Panc1 (cell line): ENCODE measurements at regions not wholly inside any gene's neighbourhood (a gene's known extent, or its start where the extent isn't known, plus 50 kb on each side); places are given as distances from the start of the nearest gene placed in this dataset.
"Not testable (repeated sequence)": the region's sequence is repeated elsewhere in the genome, so short reads cannot be mapped to it uniquely, and the experiment has no call there.

Experiments
- POLR2AphosphoS5 ChIP-seq: IDR thresholded peaks from 2 replicates; pipeline ENCODE4 v1.6.1; 2012; ENCODE audit warnings: mild to moderate bottlenecking, low read depth, low read length, moderate library complexity
- SIN3A ChIP-seq: IDR thresholded peaks from 2 replicates; pipeline ENCODE4 v1.6.1; 2012; ENCODE audit warnings: low read depth, mild to moderate bottlenecking, low read length, moderate library complexity, borderline replicate concordance; ENCODE audit not compliant: insufficient read depth
- TF ChIP-seq, protein P1 (sequence below): fragments of 450-650 bp; IDR thresholded peaks from 2 replicates; pipeline ENCODE4 v1.5.1; 2017; ENCODE audit warnings: mild to moderate bottlenecking
- TF ChIP-seq, protein P2 (sequence below), 2 experiments: IDR thresholded peaks; 2 replicates each; pipeline ENCODE4 v1.6.1; 2011 to 2012; ENCODE audit warnings: low read depth in 2 of 2, control low read depth in 1 of 2, low read length in 1 of 2, mild to moderate bottlenecking in 1 of 2, moderate library complexity in 1 of 2; ENCODE audit not compliant: insufficient read depth in 1 of 2

DNA sequence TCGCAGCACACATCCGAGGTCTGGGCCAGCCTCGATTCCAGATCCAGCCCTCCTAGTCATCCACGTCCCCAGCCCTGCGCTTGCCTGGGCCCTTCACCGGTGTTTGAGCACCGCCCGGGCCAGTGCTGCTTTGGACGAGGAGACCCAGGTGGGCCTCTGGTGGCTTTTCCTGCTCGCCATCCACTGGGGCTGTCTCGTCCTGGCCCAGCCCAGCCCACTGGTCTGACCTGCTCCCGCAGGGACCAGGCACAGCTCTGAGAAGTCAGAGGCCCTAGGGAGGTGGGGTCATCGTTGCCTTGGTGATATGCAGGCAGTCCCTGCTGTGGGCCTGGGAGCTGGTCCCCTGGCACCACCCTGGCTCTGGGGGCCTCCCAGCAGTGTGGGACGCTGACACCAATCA is 200.8 kb downstream of the USP22 start:
- TF ChIP-seq, protein P1, sequence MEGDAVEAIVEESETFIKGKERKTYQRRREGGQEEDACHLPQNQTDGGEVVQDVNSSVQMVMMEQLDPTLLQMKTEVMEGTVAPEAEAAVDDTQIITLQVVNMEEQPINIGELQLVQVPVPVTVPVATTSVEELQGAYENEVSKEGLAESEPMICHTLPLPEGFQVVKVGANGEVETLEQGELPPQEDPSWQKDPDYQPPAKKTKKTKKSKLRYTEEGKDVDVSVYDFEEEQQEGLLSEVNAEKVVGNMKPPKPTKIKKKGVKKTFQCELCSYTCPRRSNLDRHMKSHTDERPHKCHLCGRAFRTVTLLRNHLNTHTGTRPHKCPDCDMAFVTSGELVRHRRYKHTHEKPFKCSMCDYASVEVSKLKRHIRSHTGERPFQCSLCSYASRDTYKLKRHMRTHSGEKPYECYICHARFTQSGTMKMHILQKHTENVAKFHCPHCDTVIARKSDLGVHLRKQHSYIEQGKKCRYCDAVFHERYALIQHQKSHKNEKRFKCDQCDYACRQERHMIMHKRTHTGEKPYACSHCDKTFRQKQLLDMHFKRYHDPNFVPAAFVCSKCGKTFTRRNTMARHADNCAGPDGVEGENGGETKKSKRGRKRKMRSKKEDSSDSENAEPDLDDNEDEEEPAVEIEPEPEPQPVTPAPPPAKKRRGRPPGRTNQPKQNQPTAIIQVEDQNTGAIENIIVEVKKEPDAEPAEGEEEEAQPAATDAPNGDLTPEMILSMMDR: not testable (repeated sequence)
- not testable (repeated sequence) for TF ChIP-seq POLR2AphosphoS5, SIN3A
- TF ChIP-seq, protein P2, sequence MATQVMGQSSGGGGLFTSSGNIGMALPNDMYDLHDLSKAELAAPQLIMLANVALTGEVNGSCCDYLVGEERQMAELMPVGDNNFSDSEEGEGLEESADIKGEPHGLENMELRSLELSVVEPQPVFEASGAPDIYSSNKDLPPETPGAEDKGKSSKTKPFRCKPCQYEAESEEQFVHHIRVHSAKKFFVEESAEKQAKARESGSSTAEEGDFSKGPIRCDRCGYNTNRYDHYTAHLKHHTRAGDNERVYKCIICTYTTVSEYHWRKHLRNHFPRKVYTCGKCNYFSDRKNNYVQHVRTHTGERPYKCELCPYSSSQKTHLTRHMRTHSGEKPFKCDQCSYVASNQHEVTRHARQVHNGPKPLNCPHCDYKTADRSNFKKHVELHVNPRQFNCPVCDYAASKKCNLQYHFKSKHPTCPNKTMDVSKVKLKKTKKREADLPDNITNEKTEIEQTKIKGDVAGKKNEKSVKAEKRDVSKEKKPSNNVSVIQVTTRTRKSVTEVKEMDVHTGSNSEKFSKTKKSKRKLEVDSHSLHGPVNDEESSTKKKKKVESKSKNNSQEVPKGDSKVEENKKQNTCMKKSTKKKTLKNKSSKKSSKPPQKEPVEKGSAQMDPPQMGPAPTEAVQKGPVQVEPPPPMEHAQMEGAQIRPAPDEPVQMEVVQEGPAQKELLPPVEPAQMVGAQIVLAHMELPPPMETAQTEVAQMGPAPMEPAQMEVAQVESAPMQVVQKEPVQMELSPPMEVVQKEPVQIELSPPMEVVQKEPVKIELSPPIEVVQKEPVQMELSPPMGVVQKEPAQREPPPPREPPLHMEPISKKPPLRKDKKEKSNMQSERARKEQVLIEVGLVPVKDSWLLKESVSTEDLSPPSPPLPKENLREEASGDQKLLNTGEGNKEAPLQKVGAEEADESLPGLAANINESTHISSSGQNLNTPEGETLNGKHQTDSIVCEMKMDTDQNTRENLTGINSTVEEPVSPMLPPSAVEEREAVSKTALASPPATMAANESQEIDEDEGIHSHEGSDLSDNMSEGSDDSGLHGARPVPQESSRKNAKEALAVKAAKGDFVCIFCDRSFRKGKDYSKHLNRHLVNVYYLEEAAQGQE (IDR thresholded peaks at IDR 0.05; ENCODE audit: insufficient read depth in 1 of 2, low read depth in 2 of 2, low read length in 1 of 2): not testable (repeated sequence)
